HG02571 (cell line): ENCODE measurements at regions not wholly inside any gene's neighbourhood (a gene's known extent, or its start where the extent isn't known, plus 50 kb on each side); places are given as distances from the start of the nearest gene placed in this dataset.

Experiments used
- ATAC-seq: cut with Tn5 transposase; IDR thresholded peaks from one replicate; pipeline ENCODE4 v1.9.1; 2021; ENCODE audit warnings: mild to moderate bottlenecking, moderate library complexity; ENCODE audit not compliant: unreplicated experiment

DNA sequence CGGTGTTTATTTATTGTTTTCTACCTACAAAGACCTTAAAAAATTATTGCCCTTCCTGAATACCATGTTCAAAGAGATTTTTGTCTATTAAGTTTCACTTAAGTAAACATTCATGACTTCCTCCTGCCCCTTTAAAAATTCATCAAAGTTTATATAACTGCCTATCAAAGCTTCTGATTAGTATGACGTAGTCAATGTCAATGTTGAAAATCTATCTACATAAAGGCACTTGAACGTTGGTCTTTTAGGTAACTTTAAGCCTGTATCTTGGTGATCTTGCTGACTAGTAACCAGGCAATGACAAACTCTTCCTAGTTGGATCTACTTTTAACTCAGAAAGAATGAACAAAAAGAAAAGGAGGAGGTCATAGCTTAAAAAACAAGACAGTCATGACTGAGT is 97.2 kb downstream of the MAIP1 start:
- no peak for ATAC-seq

- ATAC-seq = no peak
These were observed 99.5 kb downstream of the MAIP1 start for GRCh38 chr2:200054681-200055468.

DNA sequence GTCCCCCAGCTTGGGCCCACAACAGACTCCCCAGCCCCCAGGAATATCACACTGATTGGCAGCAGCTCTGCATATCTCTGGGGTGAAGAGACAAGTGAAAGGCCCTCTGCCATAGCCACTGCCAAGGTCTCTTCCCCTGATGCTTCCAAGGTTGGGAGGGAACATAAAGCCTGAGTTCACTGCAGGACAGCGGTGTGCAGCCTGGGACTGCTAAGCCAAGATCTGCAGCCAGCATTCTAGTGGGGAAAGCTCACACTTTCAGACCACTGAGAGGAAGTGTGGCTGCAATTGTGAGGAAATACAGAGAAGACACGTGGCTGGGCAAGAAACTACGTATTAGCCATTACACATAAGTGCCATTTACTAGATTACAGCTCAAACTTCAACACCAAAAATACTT is 100.7 kb downstream of the MAIP1 start:
- ATAC-seq = no peak

GRCh38 chr2:200063155-200063554 is 107.8 kb downstream of the MAIP1 start:
- ATAC-seq = no peak

- ATAC-seq = no peak
These were observed 109.5 kb downstream of the MAIP1 start for GRCh38 chr2:200064879-200065278.

GRCh38 chr2:200065477-200065876 is 110.1 kb downstream of the MAIP1 start:
- no peak for ATAC-seq

DNA sequence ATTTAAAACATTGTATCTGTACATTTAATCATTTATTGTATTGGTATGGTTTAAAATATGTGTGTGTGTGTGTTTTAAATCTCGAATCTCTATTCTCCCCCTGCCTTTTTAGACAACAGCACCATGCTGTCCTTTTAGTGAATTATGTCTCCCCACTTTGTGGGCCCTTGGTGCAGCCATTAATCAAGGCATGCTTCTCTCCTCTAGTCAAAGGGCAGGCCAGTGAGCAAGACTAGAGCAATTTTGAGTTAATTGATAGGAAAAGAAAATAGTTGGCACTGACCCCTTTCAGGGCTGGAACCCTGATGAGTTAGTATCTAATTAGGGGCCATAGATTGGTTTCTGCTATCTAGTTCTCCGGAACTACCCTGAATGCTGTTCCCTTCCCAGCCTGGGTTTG is 111.0 kb downstream of the MAIP1 start:
- no peak for ATAC-seq

- ATAC-seq = no peak
These were observed 113.3 kb downstream of the MAIP1 start for GRCh38 chr2:200068642-200069041.

DNA sequence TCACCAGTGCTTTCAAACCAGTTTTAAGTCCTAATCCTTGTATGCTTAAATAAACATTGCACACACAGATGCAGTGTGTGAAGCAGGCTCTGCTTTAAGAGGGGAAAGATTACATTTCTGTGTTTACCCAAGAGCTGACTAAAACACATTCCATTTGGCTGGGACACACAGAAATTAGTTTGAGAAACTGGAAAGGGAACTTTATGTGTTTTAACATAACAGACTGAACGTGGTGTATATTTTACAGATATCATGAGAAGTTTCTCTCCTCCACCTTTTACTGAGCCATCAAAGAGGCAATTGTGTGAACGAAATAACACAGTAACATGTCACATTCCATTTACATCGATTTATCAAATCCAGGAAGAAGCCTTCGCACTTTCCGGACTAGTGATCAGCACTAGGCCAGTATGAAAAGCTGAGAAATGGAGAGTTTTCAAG is 121.8 kb downstream of the MAIP1 start:
- ATAC-seq = no peak

DNA sequence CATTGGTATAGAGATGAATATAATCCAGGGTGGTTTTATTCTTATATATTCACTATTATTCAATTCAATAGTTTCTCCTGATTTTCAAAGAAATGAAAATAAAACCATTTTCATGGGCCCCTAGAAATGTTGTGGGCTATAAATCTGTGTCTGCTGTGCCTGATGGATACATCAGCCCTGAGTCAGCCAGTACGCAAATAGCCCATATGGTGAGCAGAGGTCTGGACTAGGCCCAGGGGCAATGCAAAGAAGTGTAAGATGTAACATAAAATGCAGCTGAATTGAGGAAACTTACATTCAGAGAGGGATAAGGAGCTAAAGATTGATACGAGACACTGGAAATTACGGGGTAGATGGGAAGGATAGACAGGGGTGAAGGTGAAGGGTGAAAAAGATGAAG is 122.5 kb downstream of the MAIP1 start:
- ATAC-seq = no peak

DNA sequence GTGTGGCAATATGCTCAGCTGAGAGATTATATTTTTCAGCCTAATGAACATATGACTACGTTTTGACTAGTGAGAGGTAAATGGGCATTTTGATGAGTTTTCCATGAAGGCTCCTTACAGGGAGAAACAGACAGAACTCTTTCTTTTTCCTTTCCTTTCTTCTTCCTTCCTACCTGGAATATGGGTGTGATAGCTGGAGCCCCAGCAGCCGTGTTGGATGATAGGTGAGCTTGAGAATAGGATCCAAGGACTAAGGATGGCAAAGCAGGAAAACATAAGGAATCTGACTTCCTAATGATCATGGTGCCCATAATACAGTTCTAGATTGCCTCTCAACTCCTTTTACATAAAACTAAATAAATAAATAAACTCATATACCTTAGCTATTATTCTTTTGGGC is 124.0 kb downstream of the MAIP1 start:
- no peak for ATAC-seq

DNA sequence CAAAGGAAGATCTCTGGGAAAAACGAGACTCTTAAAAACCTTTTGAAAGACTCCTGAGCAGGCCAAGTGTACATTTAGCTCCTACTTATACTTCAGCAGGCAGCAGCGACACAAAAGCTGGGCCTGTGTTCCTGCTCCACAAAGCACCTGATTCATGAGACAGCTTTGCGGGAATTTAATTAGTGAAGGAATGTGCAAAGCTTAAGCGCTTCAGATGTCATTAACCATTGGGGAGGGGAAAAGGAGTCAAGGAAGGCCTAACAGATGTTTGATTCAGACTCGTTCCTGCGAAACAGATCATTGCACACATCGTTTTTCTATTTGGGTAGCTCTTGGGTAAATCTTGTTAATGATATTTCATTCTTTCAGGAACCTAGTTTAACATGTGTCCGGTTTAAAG is 125.9 kb downstream of the MAIP1 start:
- no peak for ATAC-seq

GRCh38 chr2:200081811-200082210 is 126.4 kb downstream of the MAIP1 start:
- ATAC-seq = no peak

DNA sequence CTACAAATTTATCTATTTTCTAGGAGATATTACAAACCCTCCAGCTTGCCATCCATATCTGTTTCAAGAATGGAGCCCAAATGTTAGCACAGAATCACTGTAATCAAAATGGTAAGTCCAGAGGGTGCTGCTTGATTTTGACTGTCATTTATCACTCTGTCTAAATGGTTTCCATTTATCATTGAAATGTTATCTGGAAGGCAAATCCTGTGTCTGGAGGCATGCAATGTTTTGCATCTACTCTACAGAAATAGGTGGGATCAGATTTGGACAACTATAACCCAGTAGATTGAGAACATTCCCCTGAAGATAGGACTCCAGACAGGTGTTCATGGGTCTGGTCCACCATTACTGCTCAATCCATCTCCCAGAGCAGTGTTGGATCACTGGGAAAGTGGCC is 128.7 kb downstream of the MAIP1 start:
- no peak for ATAC-seq

DNA sequence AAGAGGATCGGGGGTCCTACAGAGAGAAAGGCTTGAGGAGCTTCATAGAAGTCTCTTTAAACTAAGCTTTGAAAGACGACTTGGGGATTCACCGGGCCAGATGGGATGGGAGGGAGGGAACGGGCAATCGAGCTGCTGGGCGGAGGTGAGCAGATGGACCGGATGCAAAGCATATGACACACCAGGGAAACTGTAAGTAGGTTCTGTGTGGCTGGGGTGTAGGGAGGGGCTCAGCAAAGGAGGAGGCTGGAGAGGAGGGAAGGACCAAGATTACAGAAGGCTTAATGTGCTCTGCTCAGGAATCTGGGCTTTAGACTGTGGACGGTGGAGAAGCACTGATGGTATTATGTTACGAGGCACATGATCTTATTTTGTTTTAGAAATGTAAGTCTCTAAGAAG is 131.5 kb downstream of the MAIP1 start:
- ATAC-seq = no peak

- ATAC-seq = no peak
These were observed 132.1 kb downstream of the MAIP1 start for GRCh38 chr2:200087451-200087850.

- ATAC-seq = no peak
These were observed 133.8 kb downstream of the MAIP1 start for GRCh38 chr2:200089040-200089755.

DNA sequence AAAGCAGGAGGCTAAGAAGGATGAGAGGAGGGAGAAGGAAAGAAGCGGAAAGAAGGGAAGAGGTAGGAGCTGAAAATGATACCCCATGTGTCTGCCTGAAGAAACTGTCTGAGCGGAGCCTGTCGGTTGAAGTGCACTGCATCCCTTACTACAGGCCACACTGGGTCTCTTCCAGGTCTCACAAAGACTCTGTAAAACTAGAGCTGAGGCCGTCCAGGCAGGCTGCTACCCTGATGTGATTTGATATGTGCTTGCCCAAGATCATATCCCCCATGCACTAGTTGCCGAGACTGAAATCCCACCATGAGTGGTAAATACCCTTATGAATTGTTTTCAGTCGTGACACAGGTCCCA is 134.4 kb downstream of the MAIP1 start:
- no peak for ATAC-seq

- ATAC-seq = no peak
These were observed 135.3 kb downstream of the MAIP1 start for GRCh38 chr2:200090683-200091082.

- no peak for ATAC-seq
These were observed 135.7 kb downstream of the MAIP1 start for GRCh38 chr2:200091126-200091525.

- ATAC-seq = no peak
These were observed 136.9 kb downstream of the MAIP1 start for GRCh38 chr2:200092235-200092634.

GRCh38 chr2:200095436-200095835 is 140.1 kb downstream of the MAIP1 start:
- no peak for ATAC-seq

DNA sequence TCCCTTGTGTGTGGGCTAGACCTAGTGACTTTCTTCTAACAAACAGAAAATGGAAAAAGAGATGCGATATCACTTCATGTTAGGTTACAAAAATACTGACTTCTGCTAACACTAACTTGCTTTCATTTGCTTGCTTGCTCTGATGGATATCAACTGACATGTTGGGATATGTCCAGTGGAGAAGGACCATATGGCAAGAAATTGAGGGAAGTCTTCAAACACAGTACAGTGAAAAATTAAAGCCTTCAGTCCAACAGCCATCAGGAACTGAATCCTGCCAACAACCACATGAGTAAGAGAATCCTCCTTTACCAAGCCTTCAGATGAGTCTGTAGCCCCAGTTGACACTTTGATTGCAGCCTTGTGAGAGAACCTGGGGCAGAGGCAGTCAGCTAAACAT is 143.9 kb downstream of the MAIP1 start:
- ATAC-seq = no peak
